Keratinocyte (primary cell): ENCODE measurements at regions not wholly inside any gene's neighbourhood (a gene's known extent, or its start where the extent isn't known, plus 50 kb on each side); places are given as distances from the start of the nearest gene placed in this dataset.
"Not testable (repeated sequence)": the region's sequence is repeated elsewhere in the genome, so short reads cannot be mapped to it uniquely, and the experiment has no call there.

Source experiments
- DNase-seq: peaks from one replicate; pipeline ENCODE4 v3.0.0-alpha.2; 2011; ENCODE audit warnings: low read depth, missing footprints, low spot score
- FAIRE-seq: peaks from 2 replicates; lab custom pipeline; 2011; peaks lifted over from hg19 to GRCh38; lab: Jason Lieb, UNC
- H2AFZ ChIP-seq: 2 replicates; pipeline ENCODE4 v1.6.0; 2012; ENCODE audit warnings: low read length, control low read depth, inconsistent platforms; ENCODE audit not compliant: control insufficient read depth
- H3K27ac ChIP-seq: 2 replicates; pipeline ENCODE4 v1.5.1; 2011; ENCODE audit warnings: low read length; ENCODE audit not compliant: control insufficient read depth, insufficient read depth
- H3K27me3 ChIP-seq: 3 replicates; pipeline ENCODE4 v1.6.0; 2011; ENCODE audit warnings: low read length; ENCODE audit not compliant: control insufficient read depth, insufficient read depth; ENCODE audit errors: extremely low read depth
- H3K36me3 ChIP-seq, 2 experiments: 2 replicates in 1 of 2; 3 replicates in 1 of 2; pipeline ENCODE4 v1.5.1; 2011; ENCODE audit warnings: low read length in 2 of 2, mild to moderate bottlenecking in 1 of 2; ENCODE audit not compliant: control insufficient read depth in 2 of 2, insufficient read depth in 2 of 2; ENCODE audit errors: extremely low read depth in 1 of 2
- H3K4me1 ChIP-seq: 3 replicates; pipeline ENCODE4 v1.5.1; 2011; ENCODE audit warnings: low read length; ENCODE audit not compliant: control insufficient read depth, insufficient read depth; ENCODE audit errors: extremely low read depth
- H3K4me2 ChIP-seq: 3 replicates; pipeline ENCODE4 v1.6.0; 2011; ENCODE audit warnings: low read depth, low read length; ENCODE audit not compliant: control insufficient read depth, insufficient read depth; ENCODE audit errors: extremely low read depth
- H3K4me3 ChIP-seq, 3 experiments: fragments of 200-600 bp in 1 of 3; sonication (generic) in 1 of 3; 2 replicates in 2 of 3; 3 replicates in 1 of 3; pipeline ENCODE4 v1.5.1; 2011 to 2016; ENCODE audit warnings: low read length in 3 of 3, mild to moderate bottlenecking in 3 of 3, control low read depth in 2 of 3, inconsistent platforms in 1 of 3, low read depth in 1 of 3, mixed read lengths in 1 of 3, mixed run types in 1 of 3, moderate library complexity in 1 of 3; ENCODE audit not compliant: control insufficient read depth in 2 of 3, insufficient read depth in 2 of 3; ENCODE audit errors: extremely low read depth in 1 of 3
- H3K79me2 ChIP-seq: 2 replicates; pipeline ENCODE4 v1.6.0; 2012; ENCODE audit warnings: low read length; ENCODE audit not compliant: control insufficient read depth, insufficient read depth
- H3K9ac ChIP-seq: 3 replicates; pipeline ENCODE4 v1.6.0; 2011; ENCODE audit warnings: low read length; ENCODE audit not compliant: control insufficient read depth, insufficient read depth; ENCODE audit errors: extremely low read depth
- H3K9me1 ChIP-seq: 3 replicates; pipeline ENCODE4 v1.6.0; 2011; ENCODE audit warnings: low read length; ENCODE audit not compliant: control insufficient read depth, insufficient read depth; ENCODE audit errors: extremely low read depth
- H3K9me3 ChIP-seq: 2 replicates; pipeline ENCODE4 v1.5.1; 2012; ENCODE audit warnings: low read depth, low read length; ENCODE audit not compliant: control insufficient read depth
- H4K20me1 ChIP-seq: 3 replicates; pipeline ENCODE4 v1.6.0; 2011; ENCODE audit warnings: low read length; ENCODE audit not compliant: control insufficient read depth, insufficient read depth; ENCODE audit errors: extremely low read depth
- CTCF ChIP-seq, 3 experiments: IDR thresholded peaks in 1 of 3; conservative IDR thresholded peaks in 1 of 3; optimal IDR thresholded peaks in 1 of 3; 2 replicates in 2 of 3; 3 replicates in 1 of 3; pipeline versions ENCODE3 to v1.5.1; 2011; ENCODE audit warnings: low read length in 3 of 3, mild to moderate bottlenecking in 3 of 3, moderate library complexity in 2 of 3, control low read depth in 1 of 3, inconsistent platforms in 1 of 3; ENCODE audit not compliant: insufficient read depth in 2 of 3; ENCODE audit errors: extremely low read depth in 1 of 3
- EZH2 ChIP-seq: IDR thresholded peaks from one replicate; pipeline ENCODE4 v1.6.1; 2012; ENCODE audit warnings: inconsistent platforms, mild to moderate bottlenecking, low read length, moderate library complexity
- dilution Hi-C: fragments of 300-500 bp; cut with MboI; formaldehyde crosslinking; loops from one replicate; pipeline ENCODE4 v1.7.0; 2020; ENCODE audit warnings: low sequenced_read_pairs; ENCODE audit not compliant: extremely low pct_ligation_motif_present

- Histone ChIP-seq H3K27ac (no peak overlapping the region), H3K79me2 (no peaks in the 10 kb centered on the region), H3K27me3 (no peaks in the 10 kb centered on the region), H3K36me3 (no peaks in the 10 kb centered on the region), H3K9me1 (no peaks in the 10 kb centered on the region), H3K9me3 (no peaks in the 10 kb centered on the region), H3K4me1 (peaks cover 15% of the 10 kb centered on the region), H2AFZ (no peak overlapping the region), H3K4me3 (no peak overlapping the region), H3K4me2 (no peak overlapping the region), H3K9ac (no peak overlapping the region), H4K20me1 (no peaks in the 10 kb centered on the region)
- dilution Hi-C loops = no loop called here
- FAIRE-seq (no peak), DNase-seq (no peak)
- no peak for TF ChIP-seq CTCF (optimal IDR thresholded peaks at IDR 0.05 in 1 of 3, IDR thresholded peaks at IDR 0.05 in 1 of 3, conservative IDR thresholded peaks at IDR 0.05 in 1 of 3; ENCODE audit: extremely low read depth in 1 of 3, insufficient read depth in 2 of 3, low read length in 3 of 3)
- no peak for TF ChIP-seq EZH2
These were observed 643.6 kb downstream of the ETS1 start for GRCh38 chr11:127943763-127944162.

GRCh38 chr11:127943152-127943551, 644.2 kb downstream of the ETS1 start:
- Histone ChIP-seq H3K27ac (no peak overlapping the region), H3K27me3 (no peaks in the 10 kb centered on the region), H2AFZ (no peak overlapping the region), H3K4me3 (no peak overlapping the region), H4K20me1 (no peaks in the 10 kb centered on the region), H3K4me1 (peaks cover 20% of the 10 kb centered on the region), H3K9me1 (no peaks in the 10 kb centered on the region), H3K36me3 (no peaks in the 10 kb centered on the region), H3K79me2 (no peaks in the 10 kb centered on the region), H3K4me2 (no peak overlapping the region), H3K9ac (no peak overlapping the region), H3K9me3 (no peaks in the 10 kb centered on the region)
- DNase-seq = no peak
- TF ChIP-seq EZH2 (no peak), CTCF (optimal IDR thresholded peaks at IDR 0.05 in 1 of 3, IDR thresholded peaks at IDR 0.05 in 1 of 3, conservative IDR thresholded peaks at IDR 0.05 in 1 of 3; ENCODE audit: extremely low read depth in 1 of 3, insufficient read depth in 2 of 3, low read length in 3 of 3) (no peak)
- no peak for FAIRE-seq
- dilution Hi-C loops = no loop called here

GRCh38 chr11:127941554-127941953, 645.8 kb downstream of the ETS1 start:
- dilution Hi-C loops, FAIRE-seq: not testable (repeated sequence)

More at GRCh38 chr11:127941554-127941953, 645.8 kb downstream of the ETS1 start:
- not testable (repeated sequence) for H2AFZ ChIP-seq, DNase-seq, H4K20me1 ChIP-seq, H3K27ac ChIP-seq, H3K9me1 ChIP-seq, H3K27me3 ChIP-seq, H3K4me3 ChIP-seq, H3K79me2 ChIP-seq, H3K9ac ChIP-seq, H3K36me3 ChIP-seq, H3K9me3 ChIP-seq, H3K4me2 ChIP-seq
- peaks cover 20% of the 10 kb centered on the region for H3K4me1 ChIP-seq
